ENCODE measurements at regions not wholly inside any gene's neighbourhood (a gene's known extent, or its start where the extent isn't known, plus 50 kb on each side); places are given as distances from the start of the nearest gene placed in this dataset.

- no peak for TF ChIP-seq HNF4G (IDR thresholded peaks at IDR 0.05)
- TF ChIP-seq MAX (IDR thresholded peaks at IDR 0.05): no peak
- TF ChIP-seq YY1 (IDR thresholded peaks at IDR 0.05): no peak
- TF ChIP-seq ZBTB33 (IDR thresholded peaks at IDR 0.05): no peak
- TF ChIP-seq TAF1 (conservative IDR thresholded peaks at IDR 0.05): no peak
- no peak for TF ChIP-seq REST (IDR thresholded peaks at IDR 0.05)
- TF ChIP-seq EGR1 (IDR thresholded peaks at IDR 0.05; ENCODE audit: low read depth in 2 of 2): no peak
- no peak for TF ChIP-seq HNF4A (conservative IDR thresholded peaks at IDR 0.05)
- TF ChIP-seq RAD21 (IDR thresholded peaks at IDR 0.05): no peak
- TF ChIP-seq ATF3 (IDR thresholded peaks at IDR 0.05): no peak
- no peak for TF ChIP-seq JUND (IDR thresholded peaks at IDR 0.05)
- no peak for TF ChIP-seq RXRA (IDR thresholded peaks at IDR 0.05)
- no peak for TF ChIP-seq FOXA1 (IDR thresholded peaks at IDR 0.05)
- TF ChIP-seq FOXA2 (IDR thresholded peaks at IDR 0.05): no peak
- TF ChIP-seq SP1 (IDR thresholded peaks at IDR 0.05): no peak
- no peak for TF ChIP-seq GABPA (IDR thresholded peaks at IDR 0.05 in 1 of 2, conservative IDR thresholded peaks at IDR 0.05 in 1 of 2)
- TF ChIP-seq CTCF (IDR thresholded peaks at IDR 0.05; ENCODE audit: low read depth, low read length, missing input control): no peak
- DNase-seq (ENCODE audit: low spot score): no peak
- 86% methylated on average over 7 of the region's 7 CpGs for WGBS
- no peaks in the 10 kb centered on the region for H3K36me3 ChIP-seq (ENCODE audit: control insufficient read depth in 4 of 4, insufficient read depth in 3 of 4, low read depth in 1 of 4, low read length in 3 of 4)
- H3K27me3 ChIP-seq (ENCODE audit: control insufficient read depth in 4 of 4, insufficient read depth in 4 of 4, low read length in 3 of 4): no peaks in the 10 kb centered on the region
- H3K4me1 ChIP-seq (ENCODE audit: control insufficient read depth in 4 of 4, insufficient read depth in 4 of 4, low read length in 3 of 4): no peaks in the 10 kb centered on the region
- H3K9me3 ChIP-seq (ENCODE audit: control insufficient read depth in 4 of 4, low read length in 3 of 4): no peaks in the 10 kb centered on the region
- H3K27ac ChIP-seq (ENCODE audit: low read depth in 1 of 2, low read length in 2 of 2): no peak overlapping the region
- no peak overlapping the region for H3K4me3 ChIP-seq (ENCODE audit: low read depth in 1 of 3, low read length in 3 of 3)
- no peak overlapping the region for H3K9ac ChIP-seq (ENCODE audit: low read depth in 1 of 2, low read length in 2 of 2)
These were observed 114.4 kb upstream of the BLID start for GRCh38 chr11:122230385-122230755.
